ENCODE measurements at regions not wholly inside any gene's neighbourhood (a gene's known extent, or its start where the extent isn't known, plus 50 kb on each side); places are given as distances from the start of the nearest gene placed in this dataset.

DNA sequence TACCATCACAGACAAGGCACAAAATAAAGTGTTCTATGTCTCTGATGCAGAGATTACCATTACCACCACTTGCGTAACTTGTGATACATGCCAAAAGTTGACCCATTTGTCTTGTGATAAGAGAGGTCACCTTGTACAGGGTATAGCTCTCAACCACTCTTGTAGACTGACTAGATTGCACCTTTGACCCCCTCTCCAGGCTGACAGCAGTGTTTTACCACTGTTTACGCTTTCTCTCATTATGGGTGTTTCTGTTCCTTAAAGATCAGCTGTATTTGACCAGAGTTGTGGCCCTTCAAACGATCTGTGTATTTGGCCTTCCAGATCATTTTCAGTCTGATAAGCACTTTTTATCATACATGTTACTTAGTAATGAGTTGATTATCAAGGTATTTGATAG is 215.7 kb upstream of the HNMT start:
- Histone ChIP-seq H3K27ac (ENCODE audit: control insufficient read depth, insufficient read depth, low read length) (no peak overlapping the region), H3K4me2 (ENCODE audit: control insufficient read depth, extremely low read depth, insufficient read depth, low read depth, low read length) (no peak overlapping the region), H3K27me3 (ENCODE audit: control insufficient read depth, extremely low read depth, insufficient read depth, low read length) (no peaks in the 10 kb centered on the region), H3K4me3 (ENCODE audit: control insufficient read depth in 2 of 3, extremely low read depth in 1 of 3, insufficient read depth in 2 of 3, low read depth in 1 of 3, low read length in 3 of 3) (no peak overlapping the region), H3K36me3 (ENCODE audit: control insufficient read depth in 2 of 2, extremely low read depth in 1 of 2, insufficient read depth in 2 of 2, low read length in 2 of 2) (no peaks in the 10 kb centered on the region), H3K9ac (ENCODE audit: control insufficient read depth, extremely low read depth, insufficient read depth, low read length) (no peak overlapping the region), H3K79me2 (ENCODE audit: control insufficient read depth, insufficient read depth, low read length) (no peaks in the 10 kb centered on the region), H3K4me1 (ENCODE audit: control insufficient read depth, extremely low read depth, insufficient read depth, low read length) (no peaks in the 10 kb centered on the region), H3K9me1 (ENCODE audit: control insufficient read depth, extremely low read depth, insufficient read depth, low read length) (no peaks in the 10 kb centered on the region), H3K9me3 (ENCODE audit: control insufficient read depth, low read depth, low read length) (no peaks in the 10 kb centered on the region), H2AFZ (ENCODE audit: control insufficient read depth, low read length) (no peak overlapping the region), H4K20me1 (ENCODE audit: control insufficient read depth, extremely low read depth, insufficient read depth, low read length) (no peaks in the 10 kb centered on the region)
- TF ChIP-seq, protein P1, sequence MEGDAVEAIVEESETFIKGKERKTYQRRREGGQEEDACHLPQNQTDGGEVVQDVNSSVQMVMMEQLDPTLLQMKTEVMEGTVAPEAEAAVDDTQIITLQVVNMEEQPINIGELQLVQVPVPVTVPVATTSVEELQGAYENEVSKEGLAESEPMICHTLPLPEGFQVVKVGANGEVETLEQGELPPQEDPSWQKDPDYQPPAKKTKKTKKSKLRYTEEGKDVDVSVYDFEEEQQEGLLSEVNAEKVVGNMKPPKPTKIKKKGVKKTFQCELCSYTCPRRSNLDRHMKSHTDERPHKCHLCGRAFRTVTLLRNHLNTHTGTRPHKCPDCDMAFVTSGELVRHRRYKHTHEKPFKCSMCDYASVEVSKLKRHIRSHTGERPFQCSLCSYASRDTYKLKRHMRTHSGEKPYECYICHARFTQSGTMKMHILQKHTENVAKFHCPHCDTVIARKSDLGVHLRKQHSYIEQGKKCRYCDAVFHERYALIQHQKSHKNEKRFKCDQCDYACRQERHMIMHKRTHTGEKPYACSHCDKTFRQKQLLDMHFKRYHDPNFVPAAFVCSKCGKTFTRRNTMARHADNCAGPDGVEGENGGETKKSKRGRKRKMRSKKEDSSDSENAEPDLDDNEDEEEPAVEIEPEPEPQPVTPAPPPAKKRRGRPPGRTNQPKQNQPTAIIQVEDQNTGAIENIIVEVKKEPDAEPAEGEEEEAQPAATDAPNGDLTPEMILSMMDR (optimal IDR thresholded peaks at IDR 0.05 in 1 of 3, IDR thresholded peaks at IDR 0.05 in 1 of 3, conservative IDR thresholded peaks at IDR 0.05 in 1 of 3; ENCODE audit: extremely low read depth in 1 of 3, insufficient read depth in 2 of 3, low read length in 3 of 3), result no peak
- no peak for TF ChIP-seq EZH2 (IDR thresholded peaks at IDR 0.05; ENCODE audit: low read length)
- dilution Hi-C loops (cut with MboI; ENCODE audit: extremely low pct_ligation_motif_present, low sequenced_read_pairs), result no loop called here
- no peak for FAIRE-seq
- DNase-seq (ENCODE audit: low read depth, low spot score), result no peak

- H3K4me1 ChIP-seq (ENCODE audit: control insufficient read depth, extremely low read depth, insufficient read depth, low read length), result no peaks in the 10 kb centered on the region
- H3K4me3 ChIP-seq (ENCODE audit: control insufficient read depth in 2 of 3, extremely low read depth in 1 of 3, insufficient read depth in 2 of 3, low read depth in 1 of 3, low read length in 3 of 3), result no peak overlapping the region
Measured at GRCh38 chr2:137764646-137765045, 199.6 kb upstream of the HNMT start.

More at GRCh38 chr2:137764646-137765045, 199.6 kb upstream of the HNMT start:
- H2AFZ ChIP-seq (ENCODE audit: control insufficient read depth, low read length), result no peak overlapping the region
- no peak overlapping the region for H3K27ac ChIP-seq (ENCODE audit: control insufficient read depth, insufficient read depth, low read length)
- FAIRE-seq (no peak), DNase-seq (ENCODE audit: low read depth, low spot score) (no peak)
- H3K27me3 ChIP-seq (ENCODE audit: control insufficient read depth, extremely low read depth, insufficient read depth, low read length), result no peaks in the 10 kb centered on the region
- no peak overlapping the region for H3K4me2 ChIP-seq (ENCODE audit: control insufficient read depth, extremely low read depth, insufficient read depth, low read depth, low read length)
- H4K20me1 ChIP-seq (ENCODE audit: control insufficient read depth, extremely low read depth, insufficient read depth, low read length), result no peaks in the 10 kb centered on the region
- dilution Hi-C loops (cut with MboI; ENCODE audit: extremely low pct_ligation_motif_present, low sequenced_read_pairs), result no loop called here
- H3K9me3 ChIP-seq (ENCODE audit: control insufficient read depth, low read depth, low read length), result no peaks in the 10 kb centered on the region
- no peak overlapping the region for H3K9ac ChIP-seq (ENCODE audit: control insufficient read depth, extremely low read depth, insufficient read depth, low read length)
- H3K79me2 ChIP-seq (ENCODE audit: control insufficient read depth, insufficient read depth, low read length), result no peaks in the 10 kb centered on the region
- H3K36me3 ChIP-seq (ENCODE audit: control insufficient read depth in 2 of 2, extremely low read depth in 1 of 2, insufficient read depth in 2 of 2, low read length in 2 of 2), result no peaks in the 10 kb centered on the region
- no peaks in the 10 kb centered on the region for H3K9me1 ChIP-seq (ENCODE audit: control insufficient read depth, extremely low read depth, insufficient read depth, low read length)
- no peak for TF ChIP-seq EZH2 (IDR thresholded peaks at IDR 0.05; ENCODE audit: low read length)
- TF ChIP-seq, protein P1 (optimal IDR thresholded peaks at IDR 0.05 in 1 of 3, IDR thresholded peaks at IDR 0.05 in 1 of 3, conservative IDR thresholded peaks at IDR 0.05 in 1 of 3; ENCODE audit: extremely low read depth in 1 of 3, insufficient read depth in 2 of 3, low read length in 3 of 3), result no peak

Data from keratinocyte (primary cell).